Fibroblast of upper back skin (primary cell): ENCODE measurements at regions not wholly inside any gene's neighbourhood (a gene's known extent, or its start where the extent isn't known, plus 50 kb on each side); places are given as distances from the start of the nearest gene placed in this dataset.

ENCODE experiments used
- DNase-seq: peaks from one replicate; pipeline ENCODE4 v3.0.0-alpha.2; 2013

GRCh38 chr2:111219285-111219684 lies 98.6 kb downstream of the BCL2L11 start:
- no peak for DNase-seq

- no peak for DNase-seq
These were observed 99.2 kb downstream of the BCL2L11 start for GRCh38 chr2:111219734-111220505.

DNA sequence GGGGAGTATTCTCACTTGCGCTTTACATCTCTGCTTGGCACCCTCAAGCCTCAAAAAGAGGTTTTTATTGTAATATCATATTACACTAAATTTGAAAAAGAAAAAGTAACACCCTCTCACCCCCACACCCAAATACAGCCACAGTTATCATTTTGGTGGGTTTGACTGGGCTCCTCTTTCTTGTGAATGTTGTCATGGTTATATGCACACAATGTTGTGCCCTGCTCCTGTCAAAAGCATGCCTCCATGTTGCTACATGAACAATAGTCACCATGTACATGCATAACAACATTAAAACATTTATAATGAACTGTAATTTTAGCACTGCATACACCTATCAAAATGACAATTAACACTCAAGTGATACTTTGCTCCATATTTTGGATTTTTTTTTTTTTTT lies 100.2 kb downstream of the BCL2L11 start:
- DNase-seq, result no peak

DNA sequence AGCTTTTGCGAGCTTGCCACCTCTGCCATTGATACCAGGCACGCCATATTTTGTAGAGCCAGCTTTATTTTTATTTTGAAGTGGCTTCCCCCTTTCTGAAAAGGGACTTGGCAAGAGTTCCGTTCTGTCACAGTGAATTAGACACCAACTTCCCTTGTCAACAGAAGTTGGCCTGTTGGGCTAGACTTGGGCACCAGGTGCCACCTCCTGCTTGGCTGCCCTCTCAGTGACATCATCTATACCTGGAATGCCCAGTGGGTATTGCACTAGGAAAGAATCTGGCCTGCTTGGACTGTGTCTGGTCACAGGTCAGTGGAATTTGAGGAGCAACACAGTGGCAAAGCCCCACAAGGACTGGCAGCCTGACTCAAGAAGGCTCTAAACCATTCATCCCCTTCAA lies 101.0 kb downstream of the BCL2L11 start:
- no peak for DNase-seq

DNA sequence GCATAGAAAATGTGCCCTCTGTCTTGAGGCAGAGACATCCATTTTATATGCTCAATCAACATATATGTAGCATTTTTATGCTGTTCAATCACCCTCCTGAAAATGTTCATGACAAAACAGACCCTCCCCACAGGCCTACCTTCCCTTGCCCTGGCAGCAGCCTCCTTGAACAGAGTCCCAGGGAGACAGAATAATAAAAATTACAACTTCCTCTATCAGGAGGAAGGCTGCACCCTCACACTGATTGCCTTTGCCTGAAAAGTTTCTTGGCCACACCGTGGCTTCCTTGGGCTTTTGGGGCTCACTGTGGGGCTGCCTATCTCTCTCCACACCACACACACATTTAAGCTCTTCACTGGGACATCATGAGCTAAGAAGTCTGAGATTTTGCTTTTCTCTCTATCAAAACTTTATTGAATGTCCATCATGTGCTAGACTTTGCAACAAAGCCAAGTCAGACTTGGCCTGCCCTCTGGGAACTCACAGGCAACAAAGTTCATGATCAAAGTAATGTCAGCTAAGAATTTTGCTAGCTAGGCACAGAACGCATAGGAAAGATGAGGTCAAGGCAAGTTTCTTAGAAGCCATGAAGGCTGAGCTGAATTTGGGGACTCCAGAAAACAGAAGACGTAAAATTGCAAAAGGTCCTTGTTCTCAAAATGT lies 101.6 kb downstream of the BCL2L11 start:
- DNase-seq, result no peak

DNA sequence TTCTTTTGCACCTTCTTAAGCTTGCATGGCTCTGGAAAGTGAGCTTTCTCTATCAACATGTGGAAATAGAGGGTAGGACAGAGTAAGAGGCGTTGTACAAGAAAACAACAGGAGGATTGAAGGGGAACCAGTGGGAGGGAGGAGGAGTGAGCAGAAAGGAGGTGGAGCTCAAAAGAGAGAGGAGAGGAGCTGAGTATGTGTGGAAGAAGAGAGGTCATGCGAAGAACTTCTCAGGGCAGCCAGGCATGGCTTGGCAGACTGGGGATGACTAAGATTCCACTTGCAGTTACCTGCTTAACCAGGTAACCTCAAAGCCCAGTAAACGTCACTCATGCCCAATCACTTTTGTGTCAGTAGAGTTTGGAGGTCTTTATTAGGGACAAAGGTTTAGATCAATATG lies 105.1 kb downstream of the BCL2L11 start:
- no peak for DNase-seq

DNA sequence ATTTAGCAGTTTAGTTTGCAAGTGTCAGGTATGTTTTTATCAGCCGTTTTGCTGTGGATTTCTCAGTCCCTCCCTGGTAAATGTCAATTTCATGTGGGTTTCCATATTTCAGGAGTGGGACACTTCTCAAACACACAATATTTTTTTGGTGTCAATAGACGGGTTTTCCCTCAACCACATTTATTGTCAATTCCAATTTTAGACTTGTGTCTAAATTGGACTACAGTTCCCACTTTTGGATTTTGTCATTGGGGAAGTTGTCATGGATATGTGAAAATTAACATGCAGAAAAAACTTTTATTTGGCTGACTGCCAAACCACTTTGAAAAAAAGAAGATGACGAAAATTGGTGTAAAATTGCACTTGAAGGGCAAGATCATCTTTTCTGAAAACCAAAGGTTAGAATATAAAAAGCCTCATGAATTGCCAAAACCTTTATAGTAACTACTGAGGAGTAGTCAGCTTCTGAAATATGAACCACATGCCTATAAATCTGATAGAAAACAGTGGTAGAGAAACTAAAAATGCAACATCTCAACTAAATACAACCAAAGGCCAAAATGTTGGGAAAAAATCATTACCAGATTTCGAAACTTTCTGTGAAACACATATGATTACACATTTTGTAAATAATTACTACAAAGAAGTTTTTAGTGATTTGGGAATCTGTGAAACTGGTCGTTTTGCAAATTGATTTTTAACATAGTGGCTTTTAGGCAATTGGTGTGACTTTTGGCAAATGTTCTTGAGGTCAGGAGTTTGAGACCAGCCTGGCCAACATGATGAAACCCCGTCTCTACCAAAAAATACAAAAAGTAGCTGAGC lies 106.4 kb downstream of the BCL2L11 start:
- DNase-seq, result peak; percentile 80

- DNase-seq, result peak; percentile 94
These were observed 107.0 kb downstream of the BCL2L11 start for GRCh38 chr2:111227716-111228141.

GRCh38 chr2:111231532-111232252 lies 111.0 kb downstream of the BCL2L11 start:
- DNase-seq, result no peak

- no peak for DNase-seq
These were observed 114.7 kb downstream of the BCL2L11 start for GRCh38 chr2:111235192-111236015.

DNA sequence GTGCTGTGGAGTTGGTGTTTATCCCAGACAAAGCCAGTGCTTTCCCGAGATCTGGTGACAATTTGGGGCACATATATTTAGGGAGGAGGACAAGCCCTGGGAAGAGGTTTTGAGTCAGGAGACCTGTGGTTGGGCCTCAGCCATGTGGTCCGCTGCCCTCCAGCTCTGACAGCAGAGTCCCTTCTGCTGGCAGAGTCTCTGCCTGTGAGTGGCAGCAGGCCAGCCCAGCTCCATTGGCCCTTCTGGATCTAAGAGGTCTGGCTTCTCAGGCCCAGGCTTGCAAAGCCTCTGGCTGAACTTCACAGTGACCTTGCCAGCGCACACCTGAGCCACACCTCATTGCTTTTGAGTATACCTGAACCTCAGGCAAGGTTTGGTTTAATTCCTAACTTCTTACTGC lies 115.3 kb downstream of the BCL2L11 start:
- no peak for DNase-seq

DNA sequence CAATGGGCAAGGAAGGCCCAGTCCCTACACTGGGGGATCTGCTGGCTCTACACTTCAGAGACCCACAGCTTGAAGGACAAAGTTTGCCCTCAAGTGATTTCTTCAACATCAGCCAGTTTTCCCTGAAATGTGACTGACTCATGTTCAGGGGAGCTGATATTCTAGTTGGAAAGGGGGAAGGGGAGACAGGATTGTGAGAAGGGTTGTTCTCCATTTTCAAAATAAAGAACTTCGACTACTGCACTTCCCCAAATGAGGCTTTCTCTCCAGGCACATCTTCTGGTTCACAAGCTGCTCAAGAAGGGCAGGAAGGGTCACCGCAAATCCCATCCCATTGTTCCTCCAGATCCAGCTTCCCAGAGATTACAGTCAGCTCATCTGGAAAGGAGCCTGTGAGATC lies 117.6 kb downstream of the BCL2L11 start:
- DNase-seq, result no peak

DNA sequence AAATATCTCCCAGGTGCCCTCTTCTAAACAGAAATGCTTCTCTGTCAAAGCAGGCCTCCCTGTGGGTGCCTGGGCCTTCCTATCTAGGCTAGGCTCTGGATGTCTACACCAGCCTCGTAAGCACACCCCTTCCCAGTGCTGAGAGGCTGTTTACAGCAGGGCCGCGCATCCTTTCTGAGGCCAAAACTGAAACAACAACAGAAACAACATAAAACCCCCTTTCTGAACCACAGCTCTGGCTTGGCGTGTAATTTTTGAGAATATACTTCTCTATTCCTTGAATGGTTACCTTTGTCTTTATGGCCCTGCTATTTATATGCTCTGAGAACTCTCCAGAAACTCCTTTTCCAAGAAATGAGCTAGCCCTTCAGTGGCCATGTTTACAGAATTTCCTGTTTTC lies 118.4 kb downstream of the BCL2L11 start:
- DNase-seq, result no peak

DNA sequence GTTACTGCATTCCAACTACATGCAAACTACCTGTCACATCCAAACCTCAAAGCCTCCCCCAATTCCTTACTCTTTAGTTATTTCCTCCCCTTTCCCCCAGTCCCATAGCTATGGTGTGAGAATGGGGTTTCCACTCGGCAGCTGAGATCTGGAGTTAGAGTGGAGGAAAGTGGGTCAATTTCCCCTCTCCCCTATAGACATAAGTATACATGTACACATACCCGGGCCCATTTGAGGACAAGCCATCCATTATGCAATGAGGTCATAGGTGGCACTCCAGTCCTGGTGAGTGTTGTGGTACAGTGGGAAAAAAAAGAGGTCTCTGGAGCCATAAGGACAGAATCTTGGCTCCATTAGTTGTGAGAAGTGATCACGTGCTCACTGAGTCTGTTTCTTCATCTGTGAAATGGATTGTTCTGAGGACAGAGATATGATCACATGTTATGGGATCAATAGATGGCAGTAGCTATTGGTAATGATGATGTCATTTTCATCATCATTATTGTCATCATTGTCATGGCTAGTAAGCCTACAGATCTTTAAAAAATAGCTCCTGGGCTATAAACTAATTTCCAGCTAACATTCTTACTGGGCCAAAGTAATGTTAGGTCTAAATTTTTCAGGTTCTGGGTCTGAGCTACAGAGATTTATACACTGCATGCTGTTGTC lies 119.0 kb downstream of the BCL2L11 start:
- DNase-seq, result no peak

DNA sequence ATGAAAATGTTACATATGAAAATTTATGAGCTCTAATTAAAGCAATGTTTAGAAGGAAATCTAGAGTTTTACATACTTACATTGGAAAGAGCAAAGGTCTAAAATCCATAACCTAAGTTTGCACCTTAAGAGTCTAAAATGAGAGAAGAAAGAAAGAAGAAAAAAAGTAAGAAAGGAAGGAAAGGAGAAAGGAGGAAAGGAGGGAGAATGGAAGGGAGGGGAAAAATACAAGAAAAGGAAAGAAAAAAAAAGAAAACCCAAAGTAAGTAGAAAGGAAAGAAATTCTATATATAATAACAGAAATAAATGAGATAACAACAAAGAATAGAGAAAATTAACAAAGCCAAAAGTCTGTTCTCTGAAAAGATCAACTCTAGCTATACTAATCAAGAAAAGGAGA lies 122.6 kb downstream of the BCL2L11 start:
- no peak for DNase-seq

DNA sequence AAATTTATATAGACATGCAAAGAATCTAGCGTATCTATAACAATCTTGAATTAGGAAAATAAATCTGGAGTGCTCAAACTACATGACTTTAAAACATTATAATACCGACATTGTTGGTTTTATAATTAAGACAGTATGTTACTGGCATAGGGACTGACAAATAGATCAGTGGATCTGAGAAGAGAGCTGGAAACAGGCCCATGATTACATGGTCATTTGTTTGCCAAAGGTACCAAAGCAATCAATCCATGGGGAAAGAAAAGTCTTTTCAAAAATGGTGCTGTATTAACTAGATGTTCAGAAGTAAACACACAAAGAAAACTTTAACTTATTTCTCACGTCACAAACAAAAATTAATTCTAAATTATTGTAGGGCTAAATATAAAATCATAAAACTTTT lies 124.2 kb downstream of the BCL2L11 start:
- no peak for DNase-seq

GRCh38 chr2:111246620-111247061 lies 125.9 kb downstream of the BCL2L11 start:
- DNase-seq, result no peak

DNA sequence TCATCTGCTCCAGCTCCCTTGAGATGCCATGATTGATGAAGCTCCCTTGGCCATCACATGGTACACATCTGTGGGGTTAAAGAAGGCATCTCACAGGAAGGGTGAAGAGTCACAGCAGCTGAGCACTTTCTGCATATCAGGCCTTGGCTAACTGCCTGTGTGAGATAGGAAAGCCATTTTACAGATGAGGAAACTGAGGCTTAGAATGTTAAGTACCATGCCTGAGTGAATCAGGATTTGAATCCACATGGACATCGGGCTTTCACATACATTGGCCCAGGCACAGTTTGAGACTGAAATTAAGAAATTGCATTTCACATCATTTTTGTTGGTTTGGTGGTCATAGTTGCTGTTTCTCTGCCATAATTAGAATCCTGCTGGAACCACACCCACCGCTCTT lies 126.8 kb downstream of the BCL2L11 start:
- no peak for DNase-seq

DNA sequence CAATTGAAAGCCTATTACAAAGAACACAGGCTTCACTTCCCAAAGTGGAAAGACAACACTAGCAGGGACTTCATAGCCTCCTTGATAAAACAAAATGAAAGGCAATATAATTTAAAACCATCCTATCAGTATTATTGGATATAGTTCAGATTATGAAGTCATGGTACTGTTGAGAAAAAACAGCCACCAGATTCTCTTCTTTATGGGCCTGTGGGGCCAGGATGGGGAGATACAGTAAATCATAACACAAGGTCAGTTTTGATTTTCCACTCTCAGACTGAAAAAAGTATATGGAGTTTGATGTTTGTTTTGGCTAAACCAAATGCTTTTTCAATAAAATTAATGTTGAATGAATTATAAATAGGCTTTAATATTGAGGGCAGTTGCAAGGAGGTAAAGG lies 129.1 kb downstream of the BCL2L11 start:
- DNase-seq, result no peak

- DNase-seq, result peak; percentile 57
These were observed 129.8 kb downstream of the BCL2L11 start for GRCh38 chr2:111250448-111251030.

GRCh38 chr2:111251711-111252110 lies 131.0 kb downstream of the BCL2L11 start:
- no peak for DNase-seq
